Skin epidermis (tissue), 12 donors: ENCODE measurements at regions not wholly inside any gene's neighbourhood (a gene's known extent, or its start where the extent isn't known, plus 50 kb on each side); places are given as distances from the start of the nearest gene placed in this dataset.

Experiments
- H3K27ac ChIP-seq, 21 experiments: fragments of 200-600 bp; sonication (generic) in 11 of 21; one replicate each; pipeline ENCODE4 v1.5.0; 2020; ENCODE audit warnings: mild to moderate bottlenecking in 3 of 21, inconsistent platforms in 2 of 21, moderate library complexity in 2 of 21
- H3K4me3 ChIP-seq, 7 experiments: fragments of 200-600 bp; sonication (generic) in 2 of 7; one replicate each; pipeline ENCODE4 v1.5.0; 2020; ENCODE audit warnings: inconsistent platforms in 2 of 7, mild to moderate bottlenecking in 2 of 7, moderate library complexity in 1 of 7

- H3K4me3 ChIP-seq: no peak overlapping the region
- peak overlapping the region in 19 of 21 experiments; percentile 7 to 80 (median 58) for H3K27ac ChIP-seq
Measured at GRCh38 chr12:124726596-124727263, 136.9 kb downstream of the SCARB1 start.

DNA sequence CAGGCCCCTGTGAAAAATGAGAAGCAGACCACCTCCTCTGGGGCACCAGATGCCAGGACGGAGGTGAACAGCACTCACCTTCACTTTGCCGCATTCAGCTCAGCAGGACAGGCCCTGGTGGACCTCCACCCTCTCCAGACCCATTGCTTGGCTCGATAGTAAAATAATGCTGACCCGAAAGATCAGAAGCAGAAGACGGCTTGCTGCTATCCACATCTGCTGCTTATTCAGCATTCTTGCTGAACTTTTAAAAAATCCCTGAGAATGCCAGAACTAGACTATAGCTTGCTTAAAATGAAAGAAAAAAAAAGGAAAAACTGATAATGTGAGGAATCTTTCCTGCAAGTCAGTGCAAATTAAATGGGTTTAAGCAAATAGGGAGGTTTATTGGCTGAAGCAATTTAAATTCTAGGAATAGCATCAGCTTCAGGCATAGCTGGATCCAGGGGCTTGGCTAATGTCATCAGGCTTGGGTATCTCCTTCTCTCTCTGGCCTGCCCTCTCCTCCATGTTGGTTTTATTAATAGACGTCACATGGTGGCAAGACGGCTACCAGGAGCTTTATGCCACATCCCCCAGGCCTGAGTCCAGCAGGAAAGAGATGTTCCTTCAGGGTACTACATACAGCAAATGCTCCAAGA is 137.9 kb downstream of the SCARB1 start:
- Histone ChIP-seq H3K27ac (peak overlapping the region in 14 of 21 experiments; percentile 4 to 80 (median 62)), H3K4me3 (no peak overlapping the region)

- Histone ChIP-seq H3K4me3 (no peak overlapping the region), H3K27ac (peak overlapping the region in 3 of 21 experiments; percentile 10 to 69 (median 28))
Measured at GRCh38 chr12:124725099-124725498, 138.6 kb downstream of the SCARB1 start.

DNA sequence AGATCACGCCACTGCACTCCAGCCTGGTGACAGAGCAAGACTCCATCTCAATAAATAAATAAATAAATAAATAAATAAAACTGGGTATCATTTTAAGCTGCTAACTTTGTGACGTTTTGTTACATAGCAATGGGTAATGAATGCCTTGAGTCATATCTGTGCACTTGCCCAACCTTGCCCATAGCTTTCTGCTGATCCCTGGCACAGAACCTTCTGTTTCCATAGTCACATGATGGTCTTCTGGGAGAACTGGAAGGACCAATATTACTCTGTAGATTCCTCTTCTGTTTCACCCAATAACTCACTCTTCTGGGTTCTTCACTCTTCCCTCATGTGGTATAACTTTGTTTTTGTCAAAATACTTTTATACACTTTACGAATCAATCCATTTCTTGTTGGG is 140.8 kb downstream of the SCARB1 start:
- H3K27ac ChIP-seq: no peak overlapping the region
- H3K4me3 ChIP-seq: no peak overlapping the region

DNA sequence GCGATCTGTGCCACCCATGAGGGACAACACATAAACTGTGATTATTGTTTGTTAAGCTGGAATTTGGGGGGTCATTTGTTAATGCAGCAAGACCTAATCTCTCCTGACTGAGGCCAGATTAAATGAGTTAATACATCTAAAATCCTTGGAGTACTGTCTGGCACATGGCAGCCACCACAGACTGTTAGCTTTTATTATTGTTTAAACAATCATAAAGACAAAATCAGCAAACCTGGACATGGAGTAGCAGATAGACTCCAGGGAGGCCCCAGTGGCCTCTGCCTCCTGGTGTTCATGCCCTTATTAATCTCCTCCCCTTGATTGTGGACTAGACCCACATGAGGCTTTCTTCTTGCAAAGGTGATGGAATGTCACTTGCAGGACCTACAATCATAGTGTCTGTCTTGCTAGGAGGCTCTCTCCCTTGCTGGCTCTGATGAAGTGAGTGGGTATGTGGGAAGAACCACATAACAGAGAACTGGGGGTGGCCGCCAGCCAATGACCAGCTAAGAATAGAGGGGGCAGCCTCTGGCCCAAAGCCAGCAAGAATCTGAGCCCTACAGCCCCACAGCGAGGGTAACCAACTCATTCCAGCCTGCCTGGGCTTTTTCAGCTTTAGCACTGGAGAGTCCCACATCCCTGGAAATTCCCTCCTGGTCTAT is 142.0 kb downstream of the SCARB1 start:
- no peak overlapping the region for H3K4me3 ChIP-seq
- peak overlapping the region in 7 of 21 experiments; percentile 16 to 63 (median 39) for H3K27ac ChIP-seq

DNA sequence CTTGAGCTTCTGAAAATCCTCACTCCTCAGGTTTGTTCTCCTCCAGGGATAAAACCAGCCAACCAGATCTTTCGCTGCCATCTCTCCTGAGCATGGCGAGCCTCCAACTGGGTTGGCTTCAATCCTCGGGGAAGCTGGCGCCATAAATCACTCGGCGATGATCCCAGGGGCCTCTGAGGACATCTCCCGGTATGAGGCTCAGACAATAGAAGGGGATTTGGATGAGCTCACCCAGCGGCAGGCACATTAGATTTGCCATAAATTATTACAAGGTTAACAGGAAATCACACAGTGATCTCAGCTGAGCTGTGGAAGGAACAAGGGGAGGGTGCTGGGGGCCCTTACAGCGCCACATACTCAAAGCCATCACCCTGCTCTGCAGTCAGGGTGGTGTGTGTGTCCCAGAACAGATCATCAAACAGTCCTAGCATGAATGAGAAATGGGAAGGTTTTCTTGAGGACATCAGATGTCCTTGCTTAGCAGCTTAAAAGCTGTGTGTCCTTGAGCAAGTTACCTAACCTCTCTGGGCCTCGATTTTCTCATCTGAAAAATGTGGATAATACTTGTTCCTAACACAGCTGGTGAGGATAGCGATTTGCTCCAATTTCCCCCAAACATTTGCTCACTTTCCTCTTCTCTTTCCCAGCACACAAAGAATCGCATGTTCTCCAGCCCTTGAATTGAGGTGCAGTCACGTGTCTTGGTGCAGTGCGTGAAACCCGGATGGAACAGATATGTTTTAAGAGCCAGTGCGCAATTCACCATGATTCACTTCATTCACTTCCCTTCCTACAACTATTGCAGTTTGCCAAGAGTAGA is 142.8 kb downstream of the SCARB1 start:
- Histone ChIP-seq H3K4me3 (no peak overlapping the region), H3K27ac (peak overlapping the region in 14 of 21 experiments; percentile 5 to 74 (median 52))

DNA sequence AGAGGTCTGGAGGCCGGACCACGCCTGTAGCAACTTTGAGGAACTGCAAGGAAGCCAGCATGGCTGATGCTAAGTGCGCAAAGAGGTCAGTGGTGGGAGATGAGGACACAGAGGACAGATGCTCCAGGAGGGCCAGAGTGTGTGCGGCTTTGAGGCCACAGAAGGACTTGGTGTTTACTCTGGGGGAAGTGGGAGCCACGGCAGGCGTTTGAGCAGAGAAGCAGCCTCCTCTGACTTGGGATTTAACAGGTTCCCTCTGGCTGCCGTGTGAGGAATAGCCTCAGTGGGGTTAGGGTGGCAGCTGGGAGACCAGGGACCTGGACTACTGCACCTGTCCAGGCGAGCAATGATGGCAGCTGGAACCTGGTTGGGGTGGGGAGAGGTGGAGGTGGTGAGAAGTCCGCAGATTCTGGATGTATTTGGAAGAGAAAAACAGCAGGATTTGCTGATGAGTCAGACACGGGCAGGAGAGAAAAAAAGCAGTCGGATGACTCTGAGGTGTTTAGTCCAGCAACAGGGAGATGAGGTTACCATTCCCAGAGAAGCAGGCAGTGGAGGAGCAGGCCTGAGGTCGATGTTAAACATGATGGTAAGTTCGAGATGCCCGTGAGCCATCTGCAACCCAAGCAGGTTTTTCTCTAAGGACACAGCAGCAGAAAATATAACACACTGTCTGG is 143.5 kb downstream of the SCARB1 start:
- H3K27ac ChIP-seq: peak overlapping the region in 15 of 21 experiments; percentile 2 to 74 (median 51)
- H3K4me3 ChIP-seq: no peak overlapping the region

GRCh38 chr12:124719231-124719630 is 144.4 kb downstream of the SCARB1 start:
- peak overlapping the region in 1 of 21 experiments; percentile 51 for H3K27ac ChIP-seq
- H3K4me3 ChIP-seq: no peak overlapping the region

GRCh38 chr12:124718458-124718857 is 145.2 kb downstream of the SCARB1 start:
- H3K27ac ChIP-seq: no peak overlapping the region
- no peak overlapping the region for H3K4me3 ChIP-seq

GRCh38 chr12:124718036-124718435 is 145.6 kb downstream of the SCARB1 start:
- peak overlapping the region in 1 of 7 experiments; percentile 1 for H3K4me3 ChIP-seq
- no peak overlapping the region for H3K27ac ChIP-seq

DNA sequence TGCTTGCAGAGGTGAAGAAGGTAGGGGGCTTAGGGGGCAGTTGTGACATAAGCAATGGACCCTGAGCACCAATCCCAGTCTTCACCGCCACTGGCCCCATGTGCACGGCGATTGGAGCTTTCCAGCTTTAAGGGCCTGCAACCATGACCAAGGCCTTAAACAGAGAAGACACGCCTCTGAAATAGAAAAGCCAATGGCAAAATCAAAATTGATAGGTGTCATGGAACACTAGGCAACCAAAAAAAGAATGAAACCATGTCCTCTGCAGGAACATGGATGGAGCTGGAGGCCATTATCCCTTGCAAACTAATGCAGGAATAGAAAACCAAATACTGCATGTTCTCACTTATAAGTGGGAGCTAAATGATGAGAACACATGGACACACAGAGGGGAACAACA is 146.3 kb downstream of the SCARB1 start:
- Histone ChIP-seq H3K27ac (no peak overlapping the region), H3K4me3 (no peak overlapping the region)

- H3K27ac ChIP-seq: no peak overlapping the region
- H3K4me3 ChIP-seq: no peak overlapping the region
Measured at GRCh38 chr12:124716208-124717130, 147.2 kb downstream of the SCARB1 start.

GRCh38 chr12:124715121-124715990 is 147.9 kb upstream of the NCOR2 start:
- H3K4me3 ChIP-seq: no peak overlapping the region
- peak overlapping the region in 3 of 21 experiments; percentile 18 to 44 (median 37) for H3K27ac ChIP-seq

- H3K4me3 ChIP-seq: peak overlapping the region in 4 of 7 experiments; percentile 0 to 16 (median 4)
- peak overlapping the region in 20 of 21 experiments; percentile 16 to 83 (median 63) for H3K27ac ChIP-seq
Measured at GRCh38 chr12:124713436-124714082, 146.1 kb upstream of the NCOR2 start.

DNA sequence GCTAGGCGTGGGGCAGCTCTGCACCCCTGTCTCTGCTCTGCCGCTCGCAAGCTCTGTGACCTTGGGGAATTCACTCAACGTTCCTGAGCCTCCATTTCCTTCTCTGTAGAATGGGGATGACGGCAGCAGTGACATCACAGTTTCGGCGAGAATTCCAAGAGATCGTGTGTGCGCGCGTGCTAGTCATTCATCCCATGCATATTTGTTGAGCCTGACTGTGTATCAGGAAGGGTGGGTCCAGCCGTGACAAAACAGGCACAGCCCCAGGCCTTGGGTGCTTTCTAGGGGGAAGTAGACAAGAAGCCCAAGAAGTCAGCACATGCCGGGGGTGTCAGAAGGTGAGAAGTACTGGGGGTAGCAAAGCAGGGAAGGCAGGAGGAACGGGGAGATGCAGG is 145.6 kb upstream of the NCOR2 start:
- Histone ChIP-seq H3K4me3 (peak overlapping the region in 2 of 7 experiments; percentile 1 to 6), H3K27ac (peak overlapping the region in 20 of 21 experiments; percentile 16 to 83 (median 63))

DNA sequence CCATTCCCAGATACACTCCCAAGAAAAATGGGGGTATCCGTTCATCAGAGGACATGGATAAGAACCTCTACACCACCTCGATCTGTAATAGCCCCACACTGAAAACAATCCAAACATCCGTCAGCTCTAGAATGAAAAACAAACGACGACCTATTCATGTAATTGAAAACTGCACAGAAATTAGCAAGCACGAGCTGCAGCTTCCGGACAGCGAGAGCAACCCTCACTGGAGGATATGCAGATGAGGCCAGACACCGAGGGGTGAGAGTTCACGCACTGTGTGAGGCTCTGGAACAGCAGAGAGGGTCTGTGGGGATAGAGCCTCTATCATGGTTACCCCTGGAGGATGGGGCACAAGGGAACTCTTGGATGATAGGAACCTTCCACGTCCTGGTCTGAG is 143.9 kb upstream of the NCOR2 start:
- H3K27ac ChIP-seq: no peak overlapping the region
- H3K4me3 ChIP-seq: no peak overlapping the region
